Tibial artery (tissue), 4 donors: ENCODE measurements at regions not wholly inside any gene's neighbourhood (a gene's known extent, or its start where the extent isn't known, plus 50 kb on each side); places are given as distances from the start of the nearest gene placed in this dataset.

Experiments
- DNase-seq, 2 donors: peaks; one replicate each; pipeline ENCODE4 v3.0.0-alpha.2; 2019
- H3K27ac ChIP-seq, 2 donors: fragments of 200-600 bp; sonication (generic) in 1 of 2; 1 replicate in 1 of 2; 2 replicates in 1 of 2; pipeline ENCODE4 v1.5.1; 2018 to 2019; ENCODE audit warnings: mild to moderate bottlenecking in 1 of 2
- H3K27me3 ChIP-seq, 2 donors: fragments of 200-600 bp; sonication (generic) in 1 of 2; one replicate each; pipeline versions ENCODE4 v1.5.1 to v1.6.0; 2016 to 2019
- H3K36me3 ChIP-seq, 3 donors: fragments of 200-600 bp; sonication (generic) in 2 of 3; one replicate each; pipeline ENCODE4 v1.5.1; 2016 to 2019; ENCODE audit warnings: mild to moderate bottlenecking in 2 of 3
- H3K4me1 ChIP-seq, 4 donors: fragments of 200-600 bp; sonication (generic) in 2 of 4; 1 replicate in 3 of 4; 2 replicates in 1 of 4; pipeline ENCODE4 v1.5.1; 2016 to 2019
- H3K4me3 ChIP-seq, 2 donors: fragments of 200-600 bp; sonication (generic) in 1 of 2; 1 replicate in 1 of 2; 2 replicates in 1 of 2; pipeline ENCODE4 v1.5.1; 2018 to 2019; ENCODE audit warnings: mild to moderate bottlenecking in 2 of 2
- H3K9me3 ChIP-seq, 3 donors: fragments of 200-600 bp; sonication (generic) in 1 of 3; one replicate each; pipeline ENCODE4 v1.5.1; 2016 to 2019
- intact Hi-C: fragments of 100-400 bp; cut with DNase I; formaldehyde crosslinking; loops from one replicate; pipeline ENCODE4 v1.15.0; 2023; ENCODE audit warnings: low total_unique reads
- TF ChIP-seq, protein P1 (sequence below), 2 experiments: fragments of 200-600 bp in 1 of 2; fragments of 450-650 bp in 1 of 2; IDR thresholded peaks; one replicate each; pipeline ENCODE4 v1.5.1; 2017 to 2019; ENCODE audit warnings: antibody characterized with exemption in 2 of 2, mild to moderate bottlenecking in 1 of 2, moderate library complexity in 1 of 2

DNA sequence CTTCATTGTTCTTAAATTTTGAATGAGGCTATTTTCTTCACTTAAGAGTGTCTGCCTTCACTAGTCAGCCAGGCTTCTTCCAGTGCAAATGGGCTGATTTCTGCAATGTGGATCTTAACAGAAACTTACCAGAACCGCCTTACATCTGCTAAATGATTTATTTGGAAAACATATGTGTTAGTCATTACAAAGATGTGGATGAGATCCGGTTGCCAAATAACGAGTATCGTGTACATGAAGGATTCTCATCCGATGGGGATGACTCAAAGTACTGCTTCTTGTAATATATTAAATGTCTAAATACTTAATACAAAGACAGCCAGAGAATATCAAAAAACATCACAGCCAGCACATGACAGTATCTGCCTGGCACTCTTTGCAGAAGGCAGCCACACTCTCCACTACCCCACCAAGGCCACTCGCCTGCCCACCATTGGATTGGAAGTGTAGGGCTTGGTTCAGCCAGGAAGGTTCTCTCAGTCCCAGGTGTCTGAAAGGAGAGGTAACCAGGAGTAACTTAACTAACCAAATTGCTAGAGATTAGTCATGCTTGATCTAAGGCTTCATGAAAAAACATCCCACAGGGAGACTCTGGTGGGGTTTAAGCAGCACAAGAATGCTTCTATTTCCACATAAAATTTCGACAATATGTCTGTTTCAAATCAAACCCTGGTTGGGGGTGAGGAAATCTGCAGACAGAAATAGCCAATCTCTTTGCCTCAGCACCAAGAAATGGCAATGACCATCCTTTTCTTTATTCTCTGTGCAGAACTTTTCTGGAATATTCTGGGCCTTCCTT lies 174.8 kb downstream of the GADD45G start:
- H3K36me3 ChIP-seq = no peaks in the 10 kb centered on the region
- no peaks in the 10 kb centered on the region for H3K4me1 ChIP-seq
- no peak for DNase-seq
- no peak overlapping the region for H3K4me3 ChIP-seq
- H3K27ac ChIP-seq = no peak overlapping the region
- peaks cover 0 to 17% of the 10 kb centered on the region in 2 donors for H3K27me3 ChIP-seq
- no peaks in the 10 kb centered on the region for H3K9me3 ChIP-seq
- intact Hi-C loops = no loop called here
- TF ChIP-seq, protein P1, sequence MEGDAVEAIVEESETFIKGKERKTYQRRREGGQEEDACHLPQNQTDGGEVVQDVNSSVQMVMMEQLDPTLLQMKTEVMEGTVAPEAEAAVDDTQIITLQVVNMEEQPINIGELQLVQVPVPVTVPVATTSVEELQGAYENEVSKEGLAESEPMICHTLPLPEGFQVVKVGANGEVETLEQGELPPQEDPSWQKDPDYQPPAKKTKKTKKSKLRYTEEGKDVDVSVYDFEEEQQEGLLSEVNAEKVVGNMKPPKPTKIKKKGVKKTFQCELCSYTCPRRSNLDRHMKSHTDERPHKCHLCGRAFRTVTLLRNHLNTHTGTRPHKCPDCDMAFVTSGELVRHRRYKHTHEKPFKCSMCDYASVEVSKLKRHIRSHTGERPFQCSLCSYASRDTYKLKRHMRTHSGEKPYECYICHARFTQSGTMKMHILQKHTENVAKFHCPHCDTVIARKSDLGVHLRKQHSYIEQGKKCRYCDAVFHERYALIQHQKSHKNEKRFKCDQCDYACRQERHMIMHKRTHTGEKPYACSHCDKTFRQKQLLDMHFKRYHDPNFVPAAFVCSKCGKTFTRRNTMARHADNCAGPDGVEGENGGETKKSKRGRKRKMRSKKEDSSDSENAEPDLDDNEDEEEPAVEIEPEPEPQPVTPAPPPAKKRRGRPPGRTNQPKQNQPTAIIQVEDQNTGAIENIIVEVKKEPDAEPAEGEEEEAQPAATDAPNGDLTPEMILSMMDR (IDR thresholded peaks at IDR 0.05) = no peak

DNA sequence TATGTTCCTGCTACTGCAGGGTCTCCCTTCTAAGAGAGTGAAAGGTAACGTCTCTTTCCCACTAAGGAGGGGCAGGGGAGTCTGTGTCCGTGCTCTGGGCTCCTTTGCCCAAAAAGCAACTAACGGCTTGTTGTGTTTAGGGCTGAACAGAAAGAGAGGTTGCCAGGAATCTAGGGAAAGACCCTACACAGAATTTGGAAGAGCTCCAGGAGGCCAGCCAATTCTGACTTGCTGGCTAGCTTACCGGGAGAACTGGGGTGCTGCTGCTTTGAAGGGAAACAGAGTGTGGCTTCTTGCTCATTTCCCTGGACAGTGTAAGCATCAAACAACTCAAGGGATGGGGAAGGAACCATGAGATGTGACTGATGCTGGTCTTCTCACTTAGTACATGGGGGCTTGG lies 176.1 kb downstream of the GADD45G start:
- intact Hi-C loops = no loop called here
- Histone ChIP-seq H3K4me3 (no peak overlapping the region), H3K27ac (no peak overlapping the region), H3K4me1 (no peaks in the 10 kb centered on the region), H3K27me3 (peaks cover 0 to 14% of the 10 kb centered on the region in 2 donors), H3K36me3 (no peaks in the 10 kb centered on the region), H3K9me3 (no peaks in the 10 kb centered on the region)
- no peak for DNase-seq
- TF ChIP-seq, protein P1 (IDR thresholded peaks at IDR 0.05) = no peak

DNA sequence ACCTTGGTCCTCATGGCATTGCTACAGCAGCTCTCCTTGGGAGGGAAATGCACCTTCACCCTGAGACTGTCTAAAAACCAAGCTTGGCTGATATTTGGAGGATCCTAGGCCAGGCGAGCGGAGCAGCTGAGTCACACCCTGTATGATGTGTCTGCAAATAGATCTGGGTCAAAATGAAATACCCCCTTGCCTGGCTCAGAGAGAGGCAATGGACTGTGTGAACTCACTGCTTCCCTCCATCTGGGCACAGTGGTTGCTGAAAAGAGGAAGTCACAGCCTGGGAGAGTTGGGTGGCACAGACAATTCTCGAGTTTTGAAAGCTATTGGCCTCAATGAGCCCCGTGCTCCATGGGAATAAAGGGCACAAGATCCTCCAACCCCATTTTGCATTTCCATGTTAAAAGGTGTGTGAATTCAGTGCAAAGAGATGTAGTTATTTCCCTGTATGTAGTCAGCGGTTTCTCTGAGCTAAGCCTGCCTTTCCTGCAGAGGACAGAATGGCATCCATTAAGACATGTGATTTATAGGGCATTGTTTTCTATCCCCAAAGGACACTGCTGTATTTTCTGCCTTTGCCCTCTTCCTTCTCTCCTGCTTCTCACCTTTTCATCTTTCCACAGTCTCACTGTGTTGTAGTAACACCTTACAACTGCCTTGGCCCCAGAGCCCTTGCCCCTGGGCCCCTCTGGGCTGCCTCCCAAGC lies 177.2 kb downstream of the GADD45G start:
- H3K9me3 ChIP-seq = no peaks in the 10 kb centered on the region
- no peaks in the 10 kb centered on the region for H3K36me3 ChIP-seq
- peaks cover 0 to 6% of the 10 kb centered on the region in 2 donors for H3K27me3 ChIP-seq
- TF ChIP-seq, protein P1 (IDR thresholded peaks at IDR 0.05) = no peak
- no peak overlapping the region for H3K27ac ChIP-seq
- no peak overlapping the region for H3K4me3 ChIP-seq
- intact Hi-C loops = no loop called here
- no peaks in the 10 kb centered on the region for H3K4me1 ChIP-seq
- DNase-seq = peak in 1 of 2 donors; percentile 51

DNA sequence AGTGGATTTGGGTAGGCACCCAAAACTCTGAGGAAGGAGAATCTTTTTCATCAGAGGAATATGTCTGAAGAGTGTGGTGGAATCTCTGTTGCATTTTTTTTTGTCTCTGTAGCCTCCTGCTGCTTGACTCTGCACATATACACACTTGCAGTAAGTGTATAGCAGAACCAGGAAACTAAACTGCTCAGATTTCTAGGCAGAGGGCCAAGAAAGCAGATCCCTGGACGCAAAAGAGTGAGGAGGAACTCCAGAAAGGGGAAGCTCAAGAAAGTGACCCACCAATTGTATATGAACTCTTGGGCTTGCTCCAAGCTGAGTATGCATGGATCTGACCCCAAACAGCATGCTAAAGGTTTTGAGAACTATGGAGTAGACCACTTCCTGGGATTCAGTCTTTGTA lies 181.8 kb downstream of the GADD45G start:
- DNase-seq = peak in 1 of 2 donors; percentile 48
- Histone ChIP-seq H3K36me3 (no peaks in the 10 kb centered on the region), H3K27me3 (no peaks in the 10 kb centered on the region), H3K4me1 (no peaks in the 10 kb centered on the region), H3K4me3 (no peak overlapping the region), H3K9me3 (no peaks in the 10 kb centered on the region), H3K27ac (no peak overlapping the region)
- TF ChIP-seq, protein P1 (IDR thresholded peaks at IDR 0.05) = no peak
- intact Hi-C loops = no loop called here

DNA sequence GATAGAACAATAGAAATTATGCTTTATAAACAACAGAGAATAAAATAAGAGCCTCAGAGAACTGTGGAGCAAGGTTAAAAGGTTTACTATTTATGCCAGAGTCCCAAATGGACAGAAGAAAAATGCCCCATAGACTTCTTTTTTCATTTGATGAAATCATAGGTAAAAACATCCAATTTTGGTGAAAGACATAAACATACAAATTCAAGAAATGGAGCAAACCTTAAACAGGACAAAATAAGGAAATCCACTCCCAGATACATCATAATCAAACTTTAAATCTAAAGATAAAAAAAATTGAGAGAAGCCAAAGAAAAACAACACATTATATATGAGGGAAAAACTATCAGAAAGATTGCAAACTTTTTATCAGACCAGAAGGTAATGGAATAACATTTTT lies 182.8 kb downstream of the GADD45G start:
- TF ChIP-seq, protein P1 (IDR thresholded peaks at IDR 0.05) = no peak
- Histone ChIP-seq H3K36me3 (no peaks in the 10 kb centered on the region), H3K4me3 (no peak overlapping the region), H3K27ac (no peak overlapping the region), H3K9me3 (no peaks in the 10 kb centered on the region), H3K4me1 (no peaks in the 10 kb centered on the region), H3K27me3 (no peaks in the 10 kb centered on the region)
- intact Hi-C loops = no loop called here
- DNase-seq = no peak
